AG04450 (cell line): ENCODE measurements at regions not wholly inside any gene's neighbourhood (a gene's known extent, or its start where the extent isn't known, plus 50 kb on each side); places are given as distances from the start of the nearest gene placed in this dataset.

Experiments used
- CTCF ChIA-PET: fragments of 300-600, 350-600 bp; formaldehyde crosslinking; extraction: SDS; loops from one replicate; lab custom pipeline; 2022; ENCODE audit warnings: antibody characterized with exemption, inconsistent platforms; lab: Charles Lee
- POLR2A ChIA-PET: fragments of 350-600 bp; formaldehyde crosslinking; extraction: SDS; loops from one replicate; lab custom pipeline; 2021; ENCODE audit warnings: antibody characterized with exemption, inconsistent platforms; lab: Yijun Ruan, JAX
- DNase-seq: peaks from one replicate; pipeline ENCODE4 v3.0.0-alpha.2; 2011; ENCODE audit warnings: low read depth, low spot score
- H3K27ac ChIP-seq: one replicate; pipeline ENCODE4 v1.5.1; 2012; ENCODE audit warnings: low read depth, low read length, control low read depth
- H3K27me3 ChIP-seq: one replicate; pipeline ENCODE4 v1.6.0; 2012; ENCODE audit warnings: low read length; ENCODE audit not compliant: control insufficient read depth, insufficient read depth
- H3K4me3 ChIP-seq: 2 replicates; pipeline ENCODE4 v1.5.1; 2011; ENCODE audit warnings: mild to moderate bottlenecking, low read depth, low read length, control low read depth
- H3K9me3 ChIP-seq: 2 replicates; pipeline ENCODE4 v1.5.1; 2012; ENCODE audit warnings: low read length; ENCODE audit not compliant: control insufficient read depth, insufficient read depth
- CTCF ChIP-seq: IDR thresholded peaks from 2 replicates; pipeline ENCODE4 v1.5.1; 2011; ENCODE audit warnings: low read depth, low read length, control low read depth, inconsistent platforms

- ChIA-PET CTCF (no interaction called here), POLR2A (no interaction called here)
- no peak for DNase-seq
Measured at GRCh38 chr1:168832661-168833060, 103.7 kb upstream of the DPT start.

GRCh38 chr1:168833362-168833761 is 104.4 kb upstream of the DPT start:
- no peak overlapping the region for H3K27ac ChIP-seq
- H3K9me3 ChIP-seq, result no peaks in the 10 kb centered on the region; the same call in 1 of the 2 replicates
- no peak for TF ChIP-seq CTCF
- no peak for DNase-seq
- no peak overlapping the region for H3K4me3 ChIP-seq
- H3K27me3 ChIP-seq, result no peaks in the 10 kb centered on the region
- ChIA-PET CTCF (no interaction called here), POLR2A (no interaction called here)

More at GRCh38 chr1:168832661-168833060, 103.7 kb upstream of the DPT start:
- Histone ChIP-seq H3K9me3 (no peaks in the 10 kb centered on the region; the same call in 1 of the 2 replicates), H3K4me3 (no peak overlapping the region), H3K27ac (no peak overlapping the region), H3K27me3 (no peaks in the 10 kb centered on the region)
- no peak for TF ChIP-seq CTCF

- POLR2A ChIA-PET, result no interaction called here
- Histone ChIP-seq H3K9me3 (no peaks in the 10 kb centered on the region; the same call in 1 of the 2 replicates), H3K4me3 (no peak overlapping the region), H3K27ac (no peak overlapping the region), H3K27me3 (no peaks in the 10 kb centered on the region)
- DNase-seq, result no peak
- CTCF ChIA-PET, result no interaction called here
- no peak for TF ChIP-seq CTCF
Measured at GRCh38 chr1:168833801-168834224, 104.8 kb upstream of the DPT start.

GRCh38 chr1:168834225-168834872 is 105.3 kb upstream of the DPT start:
- POLR2A ChIA-PET, result no interaction called here
- Histone ChIP-seq H3K9me3 (no peaks in the 10 kb centered on the region; the same call in 1 of the 2 replicates), H3K27ac (no peak overlapping the region), H3K4me3 (no peak overlapping the region), H3K27me3 (no peaks in the 10 kb centered on the region)
- TF ChIP-seq CTCF, result no peak
- CTCF ChIA-PET, result no interaction called here
- no peak for DNase-seq

GRCh38 chr1:168835176-168835575 is 106.2 kb upstream of the DPT start:
- ChIA-PET CTCF (no interaction called here), POLR2A (no interaction called here)
- no peak for TF ChIP-seq CTCF
- no peak overlapping the region for H3K4me3 ChIP-seq
- no peak for DNase-seq
- H3K27ac ChIP-seq, result no peak overlapping the region
- H3K9me3 ChIP-seq, result no peaks in the 10 kb centered on the region; the same call in 1 of the 2 replicates
- H3K27me3 ChIP-seq, result no peaks in the 10 kb centered on the region
